ENCODE measurements at regions not wholly inside any gene's neighbourhood (a gene's known extent, or its start where the extent isn't known, plus 50 kb on each side); places are given as distances from the start of the nearest gene placed in this dataset.

- no peak for TF ChIP-seq CSDC2 (CRISPR knock-in tag; IDR thresholded peaks at IDR 0.05)
- TF ChIP-seq BACH2 (CRISPR knock-in tag; IDR thresholded peaks at IDR 0.05; ENCODE audit: borderline replicate concordance): no peak
- TF ChIP-seq ISL1 (CRISPR knock-in tag; IDR thresholded peaks at IDR 0.05): no peak
- no peak for TF ChIP-seq ZNF565 (CRISPR knock-in tag; conservative IDR thresholded peaks at IDR 0.05; ENCODE audit: low read depth)
- no peak for TF ChIP-seq POU6F1 (CRISPR knock-in tag; IDR thresholded peaks at IDR 0.05; ENCODE audit: borderline replicate concordance, low read depth)
- TF ChIP-seq ESRRG (CRISPR knock-in tag; IDR thresholded peaks at IDR 0.05): no peak
- no peak for TF ChIP-seq TCF4 (CRISPR knock-in tag; IDR thresholded peaks at IDR 0.05; ENCODE audit: borderline replicate concordance)
- TF ChIP-seq CREB5 (CRISPR knock-in tag; IDR thresholded peaks at IDR 0.05; ENCODE audit: low read depth): no peak
- no peak for TF ChIP-seq ARNTL (CRISPR knock-in tag; IDR thresholded peaks at IDR 0.05; ENCODE audit: borderline replicate concordance, low read depth)
- TF ChIP-seq ZNF70 (CRISPR knock-in tag; IDR thresholded peaks at IDR 0.05): no peak
- TF ChIP-seq ZFP3 (CRISPR knock-in tag; IDR thresholded peaks at IDR 0.05): no peak
- TF ChIP-seq PATZ1 (CRISPR knock-in tag; IDR thresholded peaks at IDR 0.05; ENCODE audit: borderline replicate concordance): no peak
- TF ChIP-seq ZFP30 (CRISPR knock-in tag; IDR thresholded peaks at IDR 0.05): no peak
- TF ChIP-seq RARB (CRISPR knock-in tag; IDR thresholded peaks at IDR 0.05): no peak
Measured at GRCh38 chr5:10057356-10057755, 192.3 kb downstream of the ATPSCKMT start.

Measured in SK-N-SH treated with all-trans-retinoic acid at 6 μM for 48 hours (cell line).